OCI-M2 (cell line): ENCODE measurements at regions not wholly inside any gene's neighbourhood (a gene's known extent, or its start where the extent isn't known, plus 50 kb on each side); places are given as distances from the start of the nearest gene placed in this dataset.
"Not testable (repeated sequence)": the region's sequence is repeated elsewhere in the genome, so short reads cannot be mapped to it uniquely, and the experiment has no call there.

ENCODE experiments used
- DNase-seq: peaks from one replicate; lab custom pipeline; 2025; ENCODE audit not compliant: unreplicated experiment; lab: John Stamatoyannopoulos, UW

DNA sequence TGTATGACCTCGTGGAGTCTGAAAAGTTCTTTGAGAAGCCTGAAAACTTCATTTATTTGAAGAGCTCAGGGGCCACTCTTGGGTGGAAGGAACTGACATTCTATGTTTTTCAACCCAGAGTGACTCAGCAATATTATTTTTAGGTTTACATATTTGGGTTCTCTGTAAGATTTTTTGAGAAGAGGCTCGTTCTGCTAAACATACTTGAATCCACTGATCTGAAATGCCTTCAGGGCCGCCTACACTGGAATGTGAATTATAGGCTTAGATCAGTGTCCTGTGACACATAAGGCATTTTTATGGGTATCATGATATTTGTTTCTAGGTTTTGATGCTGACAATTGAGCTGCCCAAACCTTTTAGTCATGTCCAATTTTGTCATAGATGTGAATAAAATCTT, 86.2 kb downstream of the PSAT1 start:
- no peak for DNase-seq

DNA sequence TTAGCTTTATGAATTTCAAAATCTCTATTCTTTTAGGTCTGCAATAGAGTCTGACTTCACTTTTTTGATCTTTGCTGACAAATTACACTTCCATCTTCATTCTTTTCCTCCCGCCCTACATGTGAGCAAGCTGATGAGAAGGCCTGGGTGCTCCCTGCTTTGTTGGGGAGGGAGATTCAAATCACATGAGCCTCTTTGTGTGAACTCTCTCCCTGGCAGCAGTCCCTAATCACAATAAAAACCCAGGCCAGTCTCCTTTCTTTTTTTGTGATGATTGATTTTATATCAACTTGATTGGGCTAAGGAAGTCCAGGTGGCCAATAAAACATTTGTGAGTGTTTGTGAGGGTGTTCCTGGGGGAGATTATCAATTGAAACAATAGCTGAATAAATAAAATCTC, 89.4 kb downstream of the PSAT1 start:
- DNase-seq = no peak

DNA sequence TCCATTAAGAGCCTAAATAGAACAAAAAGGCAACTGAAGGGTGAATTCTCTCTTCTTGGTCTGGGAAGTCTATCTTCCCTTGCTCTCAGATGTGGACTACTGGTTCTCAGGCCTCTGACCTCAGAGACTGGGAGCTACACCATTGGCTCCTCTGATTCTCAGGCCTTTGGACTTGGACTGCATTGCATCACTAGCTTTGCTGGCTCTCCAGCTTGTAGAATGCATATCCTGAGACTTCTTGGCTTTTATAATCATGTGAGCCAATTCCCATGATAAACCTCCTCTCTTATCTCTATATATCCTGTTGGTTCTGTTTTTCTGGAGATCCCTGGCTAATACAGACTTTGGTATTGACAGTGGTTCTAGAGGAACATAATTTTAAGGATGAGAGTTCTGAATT, 89.8 kb downstream of the PSAT1 start:
- DNase-seq = no peak

DNA sequence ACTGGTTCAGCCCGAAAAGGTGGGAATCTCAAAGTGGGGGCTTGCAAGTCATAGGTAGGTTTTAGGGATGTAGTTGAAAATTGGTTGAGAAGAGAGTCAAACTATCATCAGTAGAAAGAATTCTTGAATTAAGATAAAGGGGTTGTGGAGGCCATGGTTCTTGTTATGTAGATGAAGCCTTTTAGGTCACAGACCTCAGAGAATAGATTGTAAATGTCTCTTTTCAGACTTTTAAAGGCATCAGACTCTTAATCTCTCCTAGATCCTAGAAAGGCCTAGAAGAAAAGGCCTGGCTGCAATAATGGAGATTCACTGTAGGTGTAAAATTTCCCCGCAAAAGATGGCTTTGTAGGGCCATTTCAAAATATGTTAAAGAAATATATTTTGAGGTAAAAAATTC, 96.4 kb downstream of the PSAT1 start:
- no peak for DNase-seq

DNA sequence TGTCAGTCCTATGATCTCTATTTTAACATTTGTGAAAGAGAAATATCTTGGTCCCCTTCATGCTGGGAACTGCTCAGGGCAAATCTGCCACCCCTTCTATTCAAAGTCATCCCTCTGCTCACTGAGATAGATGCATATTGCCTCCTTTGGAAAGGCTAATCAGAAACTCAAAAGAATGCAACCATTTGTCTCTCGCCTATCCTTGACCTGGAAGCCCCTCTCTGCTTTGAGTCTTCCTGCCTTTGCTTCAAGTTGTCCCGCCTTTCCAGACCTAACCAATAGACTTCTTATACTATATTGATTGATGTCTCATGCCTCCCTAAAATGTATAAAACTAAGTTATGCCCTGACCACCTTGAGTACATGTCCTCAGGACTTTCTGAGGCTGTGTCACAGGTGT, 97.0 kb downstream of the PSAT1 start:
- DNase-seq = no peak

DNA sequence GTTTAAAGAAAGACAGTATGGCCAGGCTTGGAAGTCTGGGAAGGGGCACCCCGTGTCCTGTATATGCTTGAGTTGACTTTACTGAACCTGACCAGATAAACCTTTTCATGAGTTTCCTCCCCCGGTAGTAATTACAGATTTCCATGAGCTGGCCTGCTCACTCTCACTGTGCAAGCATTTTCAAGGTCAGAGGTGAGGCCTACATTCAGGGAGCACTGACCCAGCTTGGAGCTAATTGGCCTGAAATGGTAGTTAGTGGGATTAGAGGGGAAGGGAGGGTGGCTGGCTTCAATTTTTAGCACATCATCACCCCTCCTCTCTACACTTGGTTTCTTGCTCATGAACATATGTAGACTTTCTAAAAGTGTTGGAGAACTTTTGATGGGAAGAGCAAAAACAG, 99.2 kb downstream of the PSAT1 start:
- DNase-seq = no peak

DNA sequence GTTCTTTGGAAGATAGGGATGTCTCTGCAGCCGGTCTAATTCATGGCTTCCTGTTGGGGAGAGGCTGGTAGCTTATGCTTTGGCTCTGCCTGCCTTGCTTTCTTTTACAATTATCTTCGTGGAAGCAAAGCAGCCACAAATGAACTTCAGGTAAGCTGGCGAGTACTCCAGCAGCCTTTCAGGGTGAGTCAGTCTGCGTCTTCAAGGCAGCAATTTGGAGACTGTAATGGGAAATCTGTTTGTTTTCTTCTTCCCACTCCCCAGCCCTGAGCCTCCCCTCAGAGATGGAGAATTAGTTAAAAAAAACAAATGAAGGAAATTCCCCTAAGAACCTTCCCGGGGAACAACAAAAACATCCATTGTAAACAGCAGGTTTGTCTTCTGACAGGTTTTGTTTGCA, 100.1 kb downstream of the PSAT1 start:
- DNase-seq = no peak

DNA sequence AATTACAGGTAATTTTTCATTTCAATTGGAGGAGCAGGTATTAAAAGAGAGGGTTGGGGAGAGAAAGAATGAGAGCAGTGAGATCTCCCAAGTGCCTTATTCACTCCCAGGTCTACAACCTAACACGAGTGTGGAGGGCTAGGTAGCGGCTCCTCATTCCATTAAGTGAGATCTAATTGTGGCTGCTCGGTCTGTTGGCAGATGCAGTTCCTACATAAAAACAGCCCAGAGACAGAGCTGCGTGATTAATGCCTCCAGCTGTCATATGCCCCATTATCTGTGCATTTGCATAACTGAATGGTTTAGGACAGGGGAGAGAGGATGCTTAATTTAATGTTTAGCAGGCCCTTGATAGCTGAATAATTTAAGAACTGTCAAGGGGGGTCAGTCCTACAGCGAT, 100.5 kb downstream of the PSAT1 start:
- no peak for DNase-seq

DNA sequence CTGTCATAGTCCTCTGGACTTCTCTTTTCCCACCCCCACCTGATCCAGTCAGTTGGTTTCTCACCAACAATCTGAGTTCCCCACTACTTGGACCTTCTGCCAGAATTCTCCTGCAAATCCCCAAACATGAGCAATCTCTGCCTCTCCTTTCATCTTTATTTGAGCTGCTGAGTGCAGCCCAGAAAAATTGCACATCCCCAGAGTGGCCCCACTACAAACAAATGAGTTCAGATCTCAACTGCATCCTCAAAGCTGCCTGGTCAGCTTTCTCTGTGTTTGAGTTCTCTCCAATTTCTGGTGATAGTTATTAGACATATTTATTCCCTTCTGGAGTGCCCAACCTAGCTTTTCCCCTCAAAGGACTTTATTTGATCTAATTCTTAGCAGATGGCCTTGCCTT, 102.2 kb downstream of the PSAT1 start:
- DNase-seq = no peak

DNA sequence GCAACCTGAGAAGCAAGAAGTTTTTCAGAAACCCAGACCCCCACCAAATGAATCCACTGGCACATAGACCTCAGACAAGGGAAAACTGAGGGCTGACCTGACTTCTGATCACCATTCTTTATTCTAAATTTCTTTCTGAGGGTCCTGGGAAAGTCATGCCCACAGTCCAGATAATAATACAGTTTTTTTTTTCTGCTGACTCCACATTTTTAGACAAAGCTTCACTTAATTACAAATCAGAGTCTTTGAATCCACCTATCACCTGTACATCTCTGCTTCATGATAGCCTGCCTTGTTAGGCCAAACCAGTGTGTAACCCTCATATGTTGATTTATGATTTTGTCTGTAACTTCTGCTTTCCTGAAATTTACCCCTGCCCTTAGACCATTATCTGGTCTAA, 103.6 kb downstream of the PSAT1 start:
- DNase-seq = no peak

DNA sequence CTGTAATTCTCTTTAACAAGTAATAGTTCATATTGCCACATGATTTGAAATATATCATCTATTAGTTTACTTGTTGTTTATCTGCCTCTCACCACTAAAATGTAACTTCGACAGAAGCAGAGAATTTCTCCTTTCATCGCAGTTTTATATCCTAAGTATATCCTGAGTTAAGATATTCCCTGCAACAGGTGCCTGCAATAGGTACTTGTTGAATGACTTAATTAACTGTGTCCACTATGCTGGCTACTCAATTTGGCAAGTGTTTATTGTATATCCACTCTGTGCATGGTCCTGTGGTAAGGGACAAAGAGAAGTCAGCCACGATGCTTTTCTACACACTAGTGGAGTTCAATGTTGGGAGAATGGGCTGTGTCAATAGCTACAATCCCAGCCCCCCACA, 108.5 kb downstream of the PSAT1 start:
- DNase-seq = no peak

DNA sequence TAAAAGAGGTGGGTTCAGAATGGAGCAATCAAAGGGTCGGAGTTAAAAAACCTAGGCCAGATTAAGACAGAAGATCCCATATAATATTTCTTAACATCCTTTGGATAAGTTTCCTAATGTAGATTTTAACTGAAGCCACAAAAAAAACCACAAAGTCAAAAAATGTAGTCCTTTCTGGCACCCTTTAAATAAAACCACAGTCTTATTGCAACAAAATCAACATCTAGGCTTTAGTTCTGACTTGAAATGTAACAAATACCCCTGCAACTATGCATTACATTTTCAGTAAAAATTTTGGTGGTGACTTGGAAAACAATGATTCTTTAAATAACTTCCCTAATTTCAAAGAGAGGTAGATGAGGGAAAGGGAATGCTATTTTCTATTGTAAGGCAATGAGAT, 109.2 kb downstream of the PSAT1 start:
- DNase-seq = no peak

DNA sequence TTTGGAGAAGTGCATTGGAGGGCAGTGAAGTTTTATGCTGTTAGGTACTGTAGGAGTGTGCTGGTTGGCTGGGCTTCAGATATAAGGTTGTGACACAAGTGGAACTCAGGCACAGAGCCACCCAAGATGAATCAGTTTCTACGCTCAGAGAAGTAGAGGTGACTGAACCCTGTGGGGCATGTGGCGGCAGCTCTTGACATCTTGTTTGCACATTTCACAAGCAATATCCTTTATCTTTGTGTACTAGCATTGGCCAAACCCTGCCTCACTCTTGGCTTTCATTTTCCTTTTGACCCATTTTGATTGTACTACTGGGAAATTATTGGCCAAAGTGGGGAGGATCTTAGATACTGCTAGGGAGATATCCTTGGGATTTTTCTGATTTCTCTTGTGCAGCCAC, 110.0 kb downstream of the PSAT1 start:
- no peak for DNase-seq

DNA sequence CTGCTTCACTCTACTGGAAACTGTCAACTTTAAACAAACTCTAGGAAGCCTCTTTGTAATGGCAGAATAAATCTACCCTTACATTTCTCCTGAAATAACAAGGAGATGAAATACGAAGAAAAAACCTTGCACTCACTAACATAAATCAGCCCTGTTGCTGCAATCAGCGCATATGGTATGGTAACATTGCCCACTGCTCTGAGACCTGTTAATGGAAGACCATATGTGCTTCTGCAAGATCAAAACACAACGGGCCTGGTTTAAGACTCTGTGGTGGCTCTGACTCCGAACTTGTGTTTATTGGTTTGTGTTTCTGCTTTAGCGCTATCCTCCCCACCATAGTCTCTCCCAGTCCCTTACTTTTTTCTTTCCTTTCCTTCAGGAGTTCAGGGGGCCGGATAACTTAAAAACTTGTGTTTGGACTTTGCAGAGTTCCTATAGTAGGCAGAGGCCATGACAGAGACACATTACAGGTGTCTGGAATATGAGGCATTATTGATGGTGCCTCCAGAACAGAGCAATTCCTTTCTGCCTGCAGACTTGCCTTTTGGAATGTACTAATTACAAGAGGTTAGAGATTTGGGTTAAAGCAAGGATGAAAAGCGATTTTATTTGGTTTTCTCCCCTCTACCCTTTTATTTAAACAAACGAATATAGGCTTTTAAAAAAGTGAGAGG, 110.8 kb downstream of the PSAT1 start:
- no peak for DNase-seq

DNA sequence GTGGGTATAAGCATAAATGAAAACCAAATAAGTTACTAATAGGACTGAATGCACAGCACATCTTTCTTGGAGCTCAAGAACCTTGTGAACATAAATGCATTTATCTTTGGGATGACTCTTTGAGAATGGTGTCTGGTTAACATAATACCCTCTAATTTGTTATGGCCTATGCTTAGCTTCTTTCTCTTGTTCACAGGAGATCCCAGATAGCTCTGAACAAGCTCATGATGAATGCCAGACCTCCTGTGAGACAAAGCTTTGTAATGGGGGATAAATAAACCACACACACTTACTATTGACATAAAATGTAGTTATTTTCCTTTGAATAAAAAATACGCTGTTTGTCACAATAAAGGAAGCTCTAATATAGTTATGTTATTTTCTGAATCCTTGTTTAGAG, 111.5 kb downstream of the PSAT1 start:
- DNase-seq = no peak

DNA sequence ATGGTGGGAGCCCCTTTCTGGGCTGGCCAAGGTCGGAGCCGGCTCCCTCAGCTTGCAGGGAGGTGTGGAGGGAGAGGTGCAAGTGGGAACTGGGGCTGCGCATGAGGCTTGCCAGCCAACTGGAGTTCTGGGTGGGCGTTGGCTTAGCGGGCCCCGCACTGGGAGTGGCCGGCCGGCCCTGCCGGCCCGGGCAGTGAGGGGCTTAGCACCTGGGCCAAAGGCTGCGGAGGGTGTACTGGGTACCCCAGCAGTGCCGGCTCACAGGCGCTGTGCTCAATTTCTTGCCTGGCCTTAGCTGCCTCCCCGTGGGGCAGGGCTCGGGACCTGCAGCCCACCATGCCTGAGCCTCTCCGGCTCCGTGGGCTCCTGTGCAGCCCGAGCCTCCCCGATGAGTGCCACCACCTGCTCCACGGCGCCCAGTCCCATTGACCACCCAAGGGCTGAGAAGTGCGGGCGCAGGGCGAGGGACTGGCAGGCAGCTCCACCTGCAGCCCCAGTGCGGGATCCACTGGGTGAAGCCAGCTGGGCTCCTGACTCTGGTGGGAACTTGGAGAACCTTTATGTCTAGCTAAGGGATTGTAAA, 113.1 kb downstream of the PSAT1 start:
- not testable (repeated sequence) for DNase-seq

DNA sequence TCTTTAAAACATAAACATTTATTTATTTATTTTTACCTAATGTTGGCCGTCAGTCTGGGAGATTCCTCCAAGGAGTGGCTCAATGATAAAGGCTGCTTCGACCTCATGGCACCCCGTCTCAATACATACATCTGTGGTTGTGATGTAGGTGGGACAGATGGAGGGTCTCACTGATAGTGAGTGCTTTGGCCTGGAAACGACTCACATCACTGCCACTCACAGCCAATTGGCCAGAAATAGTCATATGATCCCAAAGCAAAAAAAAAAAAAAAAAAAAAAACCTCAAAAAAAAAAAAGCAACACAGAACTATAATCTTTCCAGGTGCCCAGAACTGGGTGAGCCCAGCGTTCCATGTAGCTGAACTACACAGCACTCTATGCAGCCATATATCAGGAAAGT, 125.4 kb downstream of the PSAT1 start:
- DNase-seq = no peak

DNA sequence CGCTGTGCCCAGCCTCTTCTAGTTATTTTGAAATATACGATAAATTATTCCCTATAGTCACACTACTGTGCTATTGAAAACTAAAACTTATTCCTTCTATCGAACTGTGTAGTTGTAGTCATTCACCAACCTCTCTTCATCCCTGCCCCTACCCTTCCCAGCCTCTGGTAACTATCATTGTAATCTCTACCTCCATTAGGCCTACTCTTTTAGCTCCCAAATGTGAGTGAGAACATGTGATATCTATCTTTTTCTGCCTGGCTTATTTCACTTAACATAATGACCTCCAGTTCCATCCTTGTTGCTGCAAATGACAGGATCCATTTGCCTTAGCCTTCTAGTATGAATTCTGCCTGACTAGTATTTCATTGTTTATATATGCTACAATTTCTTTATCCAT, 127.4 kb downstream of the PSAT1 start:
- DNase-seq = no peak

DNA sequence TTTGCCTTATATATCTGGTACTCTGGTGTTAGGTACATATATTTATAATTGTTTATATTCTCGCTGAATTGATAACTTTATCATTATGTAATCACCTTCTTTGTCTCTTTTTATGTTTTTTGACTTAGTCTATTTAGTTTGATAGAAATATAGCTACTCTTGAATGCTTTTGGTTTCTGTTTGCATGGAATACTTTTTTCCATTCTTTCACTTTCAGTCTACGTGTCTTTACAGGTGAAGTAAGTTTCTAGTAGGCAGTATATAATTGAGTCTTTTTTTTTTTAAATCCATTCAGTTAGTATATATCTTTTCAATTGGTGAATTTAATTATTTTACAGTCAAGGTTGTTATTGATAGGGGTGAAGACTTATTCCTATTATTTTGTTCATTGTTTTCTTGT, 131.7 kb downstream of the PSAT1 start:
- no peak for DNase-seq

DNA sequence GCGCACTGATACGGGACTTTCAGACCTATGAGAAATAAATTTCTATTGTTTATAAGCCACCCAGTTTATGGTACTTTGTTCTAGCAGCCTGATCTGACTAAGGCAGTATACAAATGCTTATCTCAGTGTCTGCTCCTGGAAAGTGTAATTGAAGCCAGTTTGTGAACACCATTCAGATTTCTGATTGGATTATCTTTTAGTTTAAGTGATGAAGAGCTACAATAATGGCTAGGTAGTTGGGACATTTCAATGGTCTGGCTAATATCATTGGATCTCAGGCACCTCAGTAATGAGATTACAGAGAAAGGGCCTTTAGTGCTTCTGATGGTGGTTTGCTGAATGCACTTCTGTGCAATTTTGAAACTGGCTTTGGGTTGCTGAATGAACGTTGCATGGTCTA, 133.5 kb downstream of the PSAT1 start:
- DNase-seq = no peak

DNA sequence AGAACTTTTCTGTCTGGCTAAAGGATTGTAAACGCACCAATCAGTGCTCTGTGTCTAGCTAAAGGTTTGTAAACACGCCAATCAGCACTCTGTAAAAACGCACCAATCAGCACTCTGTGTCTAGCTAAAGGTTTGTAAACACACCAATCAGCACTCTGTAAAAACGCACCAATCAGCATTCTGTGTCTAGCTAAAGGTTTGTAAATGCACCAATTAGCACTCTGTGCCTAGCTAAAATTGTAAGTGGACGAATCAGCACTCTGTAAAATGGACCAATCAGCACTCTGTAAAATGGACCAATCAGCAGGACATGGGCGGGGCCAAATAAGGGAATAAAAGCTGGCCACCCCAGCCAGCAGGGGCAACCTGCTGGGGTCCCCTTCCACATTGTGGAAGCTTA, 134.1 kb downstream of the PSAT1 start:
- DNase-seq = not testable (repeated sequence)

DNA sequence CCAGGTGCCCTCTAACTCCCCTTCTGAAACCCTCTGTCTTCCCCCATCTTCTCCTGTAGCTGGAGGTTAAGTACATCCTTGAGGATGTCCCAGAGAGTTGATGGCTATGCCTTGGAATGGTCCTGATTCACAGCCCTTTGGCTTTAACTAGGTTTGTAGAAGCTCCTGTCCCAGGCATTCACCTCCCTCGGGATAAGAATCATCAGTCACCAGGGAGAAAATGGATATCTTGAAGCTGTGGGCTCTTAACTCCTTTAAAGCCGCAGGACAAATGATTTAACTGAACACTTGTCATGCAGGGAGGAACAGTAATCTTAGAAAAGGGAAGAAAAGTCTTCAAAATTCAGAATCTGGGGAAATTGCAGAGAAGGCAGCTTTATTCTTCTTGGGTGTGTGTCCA, 139.9 kb downstream of the PSAT1 start:
- DNase-seq = no peak

DNA sequence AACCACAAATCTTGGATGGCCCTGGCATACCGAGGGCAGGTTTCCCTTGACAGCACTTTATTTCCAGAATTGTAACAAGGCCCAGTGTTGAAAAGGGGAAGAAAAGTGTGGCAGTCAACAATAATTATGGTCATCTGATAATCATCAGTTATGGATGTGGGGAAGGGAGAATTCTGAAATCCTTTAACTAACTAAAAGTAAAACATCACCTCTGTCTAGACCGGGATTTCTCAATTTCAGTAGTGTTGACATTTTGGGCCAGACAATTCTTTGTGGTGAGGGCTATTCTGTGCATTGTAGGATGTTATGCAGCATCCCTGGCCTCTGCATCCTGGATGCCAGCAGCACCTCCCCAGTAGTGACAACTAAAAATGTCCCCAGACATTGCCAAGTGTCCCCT, 140.4 kb downstream of the PSAT1 start:
- DNase-seq = no peak
